ENCODE measurements at regions not wholly inside any gene's neighbourhood (a gene's known extent, or its start where the extent isn't known, plus 50 kb on each side); places are given as distances from the start of the nearest gene placed in this dataset.

DNA sequence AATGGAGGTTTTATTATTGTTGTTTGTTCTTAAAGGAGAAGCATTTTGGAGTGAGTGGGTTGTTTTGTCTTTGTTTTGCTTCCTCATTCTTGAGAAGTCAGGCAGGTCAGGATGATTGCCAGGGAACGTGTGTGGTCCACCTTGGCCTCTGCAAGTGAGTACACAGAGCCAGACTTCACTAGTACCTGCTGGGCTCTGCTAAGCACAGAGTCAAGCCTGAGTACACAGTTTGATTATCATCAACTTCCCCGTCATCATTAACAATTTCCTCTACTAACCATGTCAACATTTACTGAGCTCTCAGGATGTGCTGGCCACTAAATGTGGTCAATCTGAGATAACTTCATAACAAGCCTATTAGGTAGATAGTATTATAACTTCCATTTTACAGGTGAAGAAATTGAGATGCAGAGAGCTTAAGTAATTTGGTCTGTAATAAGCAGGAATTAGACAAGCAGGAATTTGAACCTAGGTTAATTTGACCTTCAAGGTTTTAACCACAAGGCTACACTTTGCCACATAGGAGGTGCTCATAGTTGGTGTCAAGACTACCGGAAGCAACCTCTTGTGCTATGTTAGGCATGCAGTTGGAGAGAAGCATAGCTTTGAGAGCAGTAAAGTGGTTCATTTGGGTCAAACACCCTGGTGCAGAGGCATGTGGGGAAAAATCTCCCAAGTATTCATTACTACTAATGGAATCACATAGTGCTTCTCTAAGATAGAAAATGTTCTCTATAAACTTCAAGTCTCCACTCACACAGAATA lies 178.3 kb downstream of the NUAK1 start (continued):
- TF ChIP-seq, protein P1, sequence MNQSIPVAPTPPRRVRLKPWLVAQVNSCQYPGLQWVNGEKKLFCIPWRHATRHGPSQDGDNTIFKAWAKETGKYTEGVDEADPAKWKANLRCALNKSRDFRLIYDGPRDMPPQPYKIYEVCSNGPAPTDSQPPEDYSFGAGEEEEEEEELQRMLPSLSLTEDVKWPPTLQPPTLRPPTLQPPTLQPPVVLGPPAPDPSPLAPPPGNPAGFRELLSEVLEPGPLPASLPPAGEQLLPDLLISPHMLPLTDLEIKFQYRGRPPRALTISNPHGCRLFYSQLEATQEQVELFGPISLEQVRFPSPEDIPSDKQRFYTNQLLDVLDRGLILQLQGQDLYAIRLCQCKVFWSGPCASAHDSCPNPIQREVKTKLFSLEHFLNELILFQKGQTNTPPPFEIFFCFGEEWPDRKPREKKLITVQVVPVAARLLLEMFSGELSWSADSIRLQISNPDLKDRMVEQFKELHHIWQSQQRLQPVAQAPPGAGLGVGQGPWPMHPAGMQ (IDR thresholded peaks at IDR 0.05; ENCODE audit: borderline replicate concordance), result no peak

GRCh38 chr12:105961821-105962671 lies 176.7 kb downstream of the NUAK1 start:
- Histone ChIP-seq H2AFZ (ENCODE audit: control insufficient read depth, low read depth, low read length) (no peak overlapping the region), H4K20me1 (ENCODE audit: control insufficient read depth, insufficient read depth) (no peaks in the 10 kb centered on the region), H3K27ac (ENCODE audit: control insufficient read depth, insufficient read depth) (no peak overlapping the region), H3K27me3 (replicated peaks in 1 of 2; ENCODE audit: control insufficient read depth in 2 of 2, insufficient read depth in 2 of 2, low read length in 1 of 2) (no peaks in the 10 kb centered on the region; a peak in 1 of 4 replicates), H3K79me2 (ENCODE audit: control insufficient read depth, insufficient read depth, low read length) (no peaks in the 10 kb centered on the region), H3K4me3 (no peak overlapping the region), H3K9ac (ENCODE audit: control insufficient read depth, insufficient read depth, low read length) (no peak overlapping the region), H3K4me1 (ENCODE audit: control insufficient read depth, insufficient read depth, low read length) (no peaks in the 10 kb centered on the region), H3K9me3 (replicated peaks; ENCODE audit: control insufficient read depth, insufficient read depth, low read length) (no peaks in the 10 kb centered on the region), H3K36me3 (ENCODE audit: control insufficient read depth in 2 of 2, insufficient read depth in 2 of 2, low read length in 1 of 2) (no peaks in the 10 kb centered on the region), H3K4me2 (ENCODE audit: control insufficient read depth, insufficient read depth) (no peak overlapping the region)
- WGBS (ENCODE audit: insufficient coverage, insufficient replicate concordance, low lambda C conversion rate, missing lambda C conversion rate), result 11% methylated on average over 1 of the region's 1 CpG
- no peak for ATAC-seq
- ChIA-PET SMC1A (ENCODE audit: uncharacterized antibody, unreplicated experiment) (no interaction called here), RAD21 (ENCODE audit: unreplicated experiment) (no interaction called here), POLR2A (no interaction called here), CTCF (no interaction called here)
- no peak for FAIRE-seq
- intact Hi-C loops (cut with micrococcal nuclease; ENCODE audit: unreplicated experiment), result no loop called here
- DNase-seq (ENCODE audit: low read depth, low spot score), result no peak
- BruUV-seq (replicated peaks), result no TSS peak
- in situ Hi-C loops (cut with MboI), result no loop called here
- TF ChIP-seq BCLAF1 (IDR thresholded peaks at IDR 0.05) (no peak), ZNF384 (IDR thresholded peaks at IDR 0.05; ENCODE audit: borderline replicate concordance, low read depth, low read length) (no peak), SREBF1 (IDR thresholded peaks at IDR 0.05; ENCODE audit: low read length) (no peak), NFYA (IDR thresholded peaks at IDR 0.05; ENCODE audit: borderline replicate concordance, low read depth, low read length) (no peak), LARP7 (IDR thresholded peaks at IDR 0.05) (no peak), SREBF2 (IDR thresholded peaks at IDR 0.05; ENCODE audit: low read length) (no peak), CBFB (IDR thresholded peaks at IDR 0.05; ENCODE audit: low read depth) (no peak), CEBPB (IDR thresholded peaks at IDR 0.05; ENCODE audit: borderline replicate concordance in 1 of 2, low read depth in 2 of 2, low read length in 2 of 2) (no peak), CREM (IDR thresholded peaks at IDR 0.05; ENCODE audit: low read depth) (no peak)
- TF ChIP-seq, protein P2, sequence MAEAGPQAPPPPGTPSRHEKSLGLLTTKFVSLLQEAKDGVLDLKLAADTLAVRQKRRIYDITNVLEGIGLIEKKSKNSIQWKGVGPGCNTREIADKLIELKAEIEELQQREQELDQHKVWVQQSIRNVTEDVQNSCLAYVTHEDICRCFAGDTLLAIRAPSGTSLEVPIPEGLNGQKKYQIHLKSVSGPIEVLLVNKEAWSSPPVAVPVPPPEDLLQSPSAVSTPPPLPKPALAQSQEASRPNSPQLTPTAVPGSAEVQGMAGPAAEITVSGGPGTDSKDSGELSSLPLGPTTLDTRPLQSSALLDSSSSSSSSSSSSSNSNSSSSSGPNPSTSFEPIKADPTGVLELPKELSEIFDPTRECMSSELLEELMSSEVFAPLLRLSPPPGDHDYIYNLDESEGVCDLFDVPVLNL (IDR thresholded peaks at IDR 0.05; ENCODE audit: low read depth, low read length), result no peak
- TF ChIP-seq, protein P3, sequence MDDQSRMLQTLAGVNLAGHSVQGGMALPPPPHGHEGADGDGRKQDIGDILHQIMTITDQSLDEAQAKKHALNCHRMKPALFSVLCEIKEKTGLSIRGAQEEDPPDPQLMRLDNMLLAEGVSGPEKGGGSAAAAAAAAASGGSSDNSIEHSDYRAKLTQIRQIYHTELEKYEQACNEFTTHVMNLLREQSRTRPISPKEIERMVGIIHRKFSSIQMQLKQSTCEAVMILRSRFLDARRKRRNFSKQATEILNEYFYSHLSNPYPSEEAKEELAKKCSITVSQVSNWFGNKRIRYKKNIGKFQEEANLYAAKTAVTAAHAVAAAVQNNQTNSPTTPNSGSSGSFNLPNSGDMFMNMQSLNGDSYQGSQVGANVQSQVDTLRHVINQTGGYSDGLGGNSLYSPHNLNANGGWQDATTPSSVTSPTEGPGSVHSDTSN (IDR thresholded peaks at IDR 0.05; ENCODE audit: insufficient replicate concordance, low read depth, low read length), result no peak
